HL-60 (cell line): ENCODE measurements at regions not wholly inside any gene's neighbourhood (a gene's known extent, or its start where the extent isn't known, plus 50 kb on each side); places are given as distances from the start of the nearest gene placed in this dataset.

Experiments used
- DNase-seq, 2 experiments: peaks; one replicate each; pipeline ENCODE4 v3.0.0-alpha.2; 2010 to 2020; ENCODE audit warnings: low read depth in 1 of 2, low spot score in 1 of 2
- H3K27ac ChIP-seq: fragments of 250-450 bp; sonication (Bioruptor Pico); replicated peaks from 2 replicates; pipeline ENCODE4 v1.5.1; 2020; ENCODE audit warnings: mild to moderate bottlenecking, moderate library complexity
- H3K27me3 ChIP-seq: fragments of 250-450 bp; sonication (Bioruptor Pico); 2 replicates; pipeline ENCODE4 v1.5.1; 2021; ENCODE audit warnings: mild to moderate bottlenecking, moderate library complexity; ENCODE audit not compliant: insufficient read depth, poor library complexity, severe bottlenecking
- H3K4me3 ChIP-seq: replicated peaks from 2 replicates; pipeline ENCODE4 v1.5.1; 2011; ENCODE audit warnings: mild to moderate bottlenecking, control low read depth, low read length; ENCODE audit not compliant: insufficient read depth
- CTCF ChIP-seq: IDR thresholded peaks from one replicate; pipeline ENCODE4 v1.5.1; 2011; ENCODE audit warnings: low read length, control low read depth, inconsistent platforms; ENCODE audit not compliant: insufficient read depth
- GABPA ChIP-seq: IDR thresholded peaks from 2 replicates; pipeline ENCODE4 v1.6.1; 2012; ENCODE audit warnings: low read depth
- POLR2AphosphoS5 ChIP-seq: IDR thresholded peaks from 2 replicates; pipeline ENCODE4 v1.6.1; 2012; ENCODE audit warnings: low read depth
- REST ChIP-seq: IDR thresholded peaks from 2 replicates; pipeline ENCODE4 v1.6.1; 2012; ENCODE audit warnings: low read depth; ENCODE audit not compliant: insufficient replicate concordance
- SPI1 ChIP-seq: IDR thresholded peaks from 2 replicates; pipeline ENCODE4 v1.6.1; 2012; ENCODE audit warnings: low read depth, mild to moderate bottlenecking, borderline replicate concordance

- DNase-seq, result no peak
- Histone ChIP-seq H3K4me3 (no peak overlapping the region), H3K27me3 (peaks cover 4% of the 10 kb centered on the region), H3K27ac (no peak overlapping the region)
- no peak for TF ChIP-seq SPI1
- no peak for TF ChIP-seq GABPA
- TF ChIP-seq CTCF, result no peak
- no peak for TF ChIP-seq REST
- TF ChIP-seq POLR2AphosphoS5, result no peak
Observed at GRCh38 chr1:217096200-217096599, 373.0 kb upstream of the ESRRG start.

- H3K27me3 ChIP-seq, result peaks cover 11% of the 10 kb centered on the region
- TF ChIP-seq POLR2AphosphoS5 (no peak), GABPA (no peak), SPI1 (no peak), REST (no peak), CTCF (no peak)
- H3K27ac ChIP-seq, result no peak overlapping the region
- DNase-seq, result no peak
- no peak overlapping the region for H3K4me3 ChIP-seq
Observed at GRCh38 chr1:217095050-217095622, 371.9 kb upstream of the ESRRG start.

GRCh38 chr1:217091561-217091960 is 368.3 kb upstream of the ESRRG start:
- Histone ChIP-seq H3K27me3 (peaks cover 19% of the 10 kb centered on the region), H3K27ac (no peak overlapping the region), H3K4me3 (no peak overlapping the region)
- DNase-seq, result no peak
- TF ChIP-seq REST, result no peak
- TF ChIP-seq GABPA, result no peak
- TF ChIP-seq CTCF, result no peak
- TF ChIP-seq SPI1, result no peak
- no peak for TF ChIP-seq POLR2AphosphoS5
